Left ventricle myocardium inferior (tissue), 1 donor: ENCODE measurements at regions not wholly inside any gene's neighbourhood (a gene's known extent, or its start where the extent isn't known, plus 50 kb on each side); places are given as distances from the start of the nearest gene placed in this dataset.

Source experiments
- DNase-seq: peaks from one replicate; pipeline ENCODE4 v3.0.0-alpha.2; 2020
- H3K27ac ChIP-seq: fragments of 200-600 bp; replicated peaks from 2 replicates; pipeline ENCODE4 v1.8.0; 2021
- H3K27me3 ChIP-seq: fragments of 200-600 bp; 2 replicates; pipeline ENCODE4 v1.8.0; 2021; ENCODE audit warnings: low read depth
- H3K36me3 ChIP-seq: fragments of 200-600 bp; 2 replicates; pipeline ENCODE4 v1.8.0; 2021
- H3K4me1 ChIP-seq: fragments of 200-600 bp; 2 replicates; pipeline ENCODE4 v1.8.0; 2021
- H3K4me3 ChIP-seq: fragments of 200-600 bp; 2 replicates; pipeline ENCODE4 v1.8.0; 2021; ENCODE audit warnings: mild to moderate bottlenecking, moderate library complexity
- H3K9me3 ChIP-seq: fragments of 200-600 bp; replicated peaks from 2 replicates; pipeline ENCODE4 v1.8.0; 2021
- CTCF ChIP-seq: fragments of 200-600 bp; IDR thresholded peaks from 2 replicates; pipeline ENCODE4 v1.8.0; 2021; ENCODE audit warnings: antibody characterized with exemption, mild to moderate bottlenecking, borderline replicate concordance
- intact Hi-C: fragments of 100-400 bp; cut with micrococcal nuclease; formaldehyde crosslinking; loops from one replicate; pipeline ENCODE4 v1.11.0; 2022
- donor health status: DM: no; HTN: yes; CAD: no; lungs with severe emphysema.

GRCh38 chr1:112092656-112093371, 103.3 kb upstream of the KCND3 start:
- Histone ChIP-seq H3K27me3 (peaks cover 10% of the 10 kb centered on the region), H3K36me3 (no peaks in the 10 kb centered on the region), H3K4me1 (no peaks in the 10 kb centered on the region), H3K9me3 (no peaks in the 10 kb centered on the region), H3K27ac (no peak overlapping the region), H3K4me3 (no peak overlapping the region)
- intact Hi-C loops = no loop called here
- DNase-seq = no peak
- no peak for TF ChIP-seq CTCF

GRCh38 chr1:112093372-112093694, 103.9 kb upstream of the KCND3 start:
- Histone ChIP-seq H3K9me3 (no peaks in the 10 kb centered on the region), H3K4me3 (no peak overlapping the region), H3K4me1 (no peaks in the 10 kb centered on the region), H3K36me3 (no peaks in the 10 kb centered on the region), H3K27ac (no peak overlapping the region), H3K27me3 (peaks cover 10% of the 10 kb centered on the region)
- intact Hi-C loops = no loop called here
- DNase-seq = no peak
- TF ChIP-seq CTCF = no peak

GRCh38 chr1:112099979-112100378, 110.5 kb upstream of the KCND3 start:
- no peak for TF ChIP-seq CTCF
- Histone ChIP-seq H3K4me3 (no peak overlapping the region), H3K36me3 (no peaks in the 10 kb centered on the region), H3K27ac (no peak overlapping the region), H3K27me3 (no peaks in the 10 kb centered on the region), H3K9me3 (peaks cover 13% of the 10 kb centered on the region), H3K4me1 (no peaks in the 10 kb centered on the region)
- intact Hi-C loops = no loop called here
- no peak for DNase-seq

GRCh38 chr1:112105557-112105956, 116.1 kb upstream of the KCND3 start:
- Histone ChIP-seq H3K36me3 (no peaks in the 10 kb centered on the region), H3K9me3 (peaks cover 35% of the 10 kb centered on the region), H3K27ac (no peak overlapping the region), H3K4me1 (no peaks in the 10 kb centered on the region), H3K4me3 (no peak overlapping the region), H3K27me3 (no peaks in the 10 kb centered on the region)
- DNase-seq = no peak
- intact Hi-C loops = no loop called here
- no peak for TF ChIP-seq CTCF

- H3K4me3 ChIP-seq = no peak overlapping the region
- H3K27ac ChIP-seq = no peak overlapping the region
- no peak for DNase-seq
- H3K4me1 ChIP-seq = no peaks in the 10 kb centered on the region
- no peaks in the 10 kb centered on the region for H3K27me3 ChIP-seq
- no peaks in the 10 kb centered on the region for H3K36me3 ChIP-seq
- H3K9me3 ChIP-seq = peaks cover 22% of the 10 kb centered on the region
- no peak for TF ChIP-seq CTCF
- intact Hi-C loops = no loop called here
Observed at GRCh38 chr1:112110031-112110430, 120.6 kb upstream of the KCND3 start.
